Skeletal muscle tissue (tissue), 3 donors: ENCODE measurements at regions not wholly inside any gene's neighbourhood (a gene's known extent, or its start where the extent isn't known, plus 50 kb on each side); places are given as distances from the start of the nearest gene placed in this dataset.

Experiments
- H3K27ac ChIP-seq: one replicate; pipeline ENCODE4 v1.7.0; 2013; ENCODE audit warnings: mild to moderate bottlenecking, low read depth, low read length, inconsistent platforms
- H3K27me3 ChIP-seq, 3 donors: one replicate each; pipeline ENCODE4 v1.7.0; 2013; ENCODE audit warnings: low read length in 3 of 3; ENCODE audit not compliant: control insufficient read depth in 3 of 3, insufficient read depth in 3 of 3
- H3K36me3 ChIP-seq, 3 donors: one replicate each; pipeline ENCODE4 v1.7.0; 2013; ENCODE audit warnings: low read length in 3 of 3; ENCODE audit not compliant: control insufficient read depth in 3 of 3, insufficient read depth in 3 of 3
- H3K4me1 ChIP-seq, 3 donors: one replicate each; pipeline ENCODE4 v1.7.0; 2013; ENCODE audit warnings: low read length in 3 of 3, mild to moderate bottlenecking in 3 of 3; ENCODE audit not compliant: control insufficient read depth in 3 of 3, insufficient read depth in 3 of 3
- H3K4me3 ChIP-seq, 3 donors: one replicate each; pipeline ENCODE4 v1.7.0; 2013; ENCODE audit warnings: low read length in 3 of 3
- H3K9ac ChIP-seq, 3 donors: one replicate each; pipeline ENCODE4 v1.7.0; 2013; ENCODE audit warnings: low read length in 3 of 3, mild to moderate bottlenecking in 3 of 3, moderate library complexity in 2 of 3, low read depth in 1 of 3
- H3K9me3 ChIP-seq, 3 donors: one replicate each; pipeline ENCODE4 v1.7.0; 2013; ENCODE audit warnings: low read length in 3 of 3; ENCODE audit not compliant: control insufficient read depth in 3 of 3
- donor health status: Osteomylitis.

- Histone ChIP-seq H3K9me3 (no peaks in the 10 kb centered on the region), H3K4me3 (no peak overlapping the region), H3K9ac (no peak overlapping the region), H3K4me1 (peaks cover 0 to 2% (median 0%) of the 10 kb centered on the region in 3 donors), H3K27ac (no peak overlapping the region), H3K27me3 (no peaks in the 10 kb centered on the region), H3K36me3 (no peaks in the 10 kb centered on the region)
Measured at GRCh38 chr4:145333786-145334185, 147.9 kb upstream of the SMAD1 start.

DNA sequence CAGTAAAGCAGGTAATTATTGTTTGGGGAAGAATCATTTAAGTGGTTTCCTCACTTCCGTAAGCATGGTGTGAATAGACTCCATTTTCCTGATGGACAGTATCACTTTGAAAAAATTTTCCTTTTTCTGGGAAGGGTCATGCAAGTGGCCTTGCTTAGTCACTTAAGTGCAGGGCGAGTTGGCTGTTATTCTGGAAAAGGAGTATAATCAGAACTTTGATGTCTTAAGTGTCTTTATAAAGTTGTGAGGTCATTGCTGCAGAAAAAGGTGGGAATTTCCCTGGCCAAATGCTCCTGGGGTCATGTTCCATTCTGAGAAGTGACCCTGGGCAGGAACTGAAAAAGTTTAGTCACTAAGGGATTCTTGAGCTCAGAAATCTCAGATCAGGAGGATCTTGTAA is 146.1 kb upstream of the OTUD4 start:
- Histone ChIP-seq H3K9ac (no peak overlapping the region), H3K9me3 (no peaks in the 10 kb centered on the region), H3K4me1 (no peaks in the 10 kb centered on the region), H3K4me3 (no peak overlapping the region), H3K27me3 (no peaks in the 10 kb centered on the region), H3K27ac (no peak overlapping the region), H3K36me3 (no peaks in the 10 kb centered on the region)

- H3K4me1 ChIP-seq, result no peaks in the 10 kb centered on the region
- no peaks in the 10 kb centered on the region for H3K9me3 ChIP-seq
- H3K27me3 ChIP-seq, result no peaks in the 10 kb centered on the region
- no peak overlapping the region for H3K27ac ChIP-seq
- H3K9ac ChIP-seq, result no peak overlapping the region
- no peak overlapping the region for H3K4me3 ChIP-seq
- no peaks in the 10 kb centered on the region for H3K36me3 ChIP-seq
Measured at GRCh38 chr4:145324161-145324560, 143.8 kb upstream of the OTUD4 start.

- Histone ChIP-seq H3K9ac (no peak overlapping the region), H3K4me1 (no peaks in the 10 kb centered on the region), H3K27ac (no peak overlapping the region), H3K36me3 (no peaks in the 10 kb centered on the region), H3K27me3 (no peaks in the 10 kb centered on the region), H3K9me3 (no peaks in the 10 kb centered on the region), H3K4me3 (no peak overlapping the region)
Measured at GRCh38 chr4:145320294-145320693, 139.9 kb upstream of the OTUD4 start.

DNA sequence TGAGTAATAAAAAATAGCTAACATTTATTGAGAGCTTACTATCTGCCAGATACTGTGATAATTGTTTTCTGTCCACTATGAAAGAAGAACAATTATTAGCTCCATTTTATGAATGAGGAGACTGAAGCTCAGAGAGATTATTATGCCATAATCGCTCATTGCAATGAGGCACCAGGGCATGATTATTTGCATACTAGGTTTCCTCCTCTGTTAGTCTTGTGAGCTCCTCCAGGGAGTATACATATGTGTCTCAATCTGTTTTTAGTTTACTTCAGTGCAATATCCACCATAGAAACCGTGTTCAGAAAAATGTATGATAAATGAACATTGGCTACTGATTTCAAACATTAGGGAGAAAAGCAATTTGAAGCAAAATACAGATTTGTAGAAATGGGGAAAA is 139.4 kb upstream of the OTUD4 start:
- Histone ChIP-seq H3K27me3 (no peaks in the 10 kb centered on the region), H3K27ac (no peak overlapping the region), H3K4me3 (no peak overlapping the region), H3K36me3 (no peaks in the 10 kb centered on the region), H3K9ac (no peak overlapping the region), H3K4me1 (no peaks in the 10 kb centered on the region), H3K9me3 (no peaks in the 10 kb centered on the region)

GRCh38 chr4:145316897-145317574 is 136.6 kb upstream of the OTUD4 start:
- Histone ChIP-seq H3K9me3 (no peaks in the 10 kb centered on the region), H3K4me3 (no peak overlapping the region), H3K27me3 (no peaks in the 10 kb centered on the region), H3K4me1 (no peaks in the 10 kb centered on the region), H3K36me3 (no peaks in the 10 kb centered on the region), H3K9ac (no peak overlapping the region), H3K27ac (no peak overlapping the region)

- H3K9me3 ChIP-seq, result no peaks in the 10 kb centered on the region
Measured at GRCh38 chr4:145315811-145316225, 135.4 kb upstream of the OTUD4 start.

DNA sequence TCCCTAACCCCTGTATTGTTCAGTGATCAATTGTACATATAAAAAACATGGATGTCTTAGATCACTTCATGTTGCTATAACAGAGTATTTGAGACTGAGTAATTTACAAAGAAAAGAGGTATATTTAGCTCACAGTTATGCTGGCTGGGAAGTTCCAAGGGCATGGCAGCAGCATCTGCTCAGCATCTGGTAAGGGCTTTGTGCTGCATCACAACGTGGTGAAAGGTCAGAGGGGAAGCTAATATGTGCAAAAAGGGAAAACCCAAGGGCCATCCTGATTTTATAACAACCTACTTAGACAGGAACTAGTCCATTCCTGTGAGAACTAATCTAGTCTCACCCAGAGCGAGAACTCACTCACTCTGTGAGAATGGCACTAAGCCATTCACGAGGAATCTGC is 128.2 kb upstream of the OTUD4 start:
- Histone ChIP-seq H3K27ac (no peak overlapping the region), H3K4me1 (no peaks in the 10 kb centered on the region), H3K4me3 (no peak overlapping the region), H3K27me3 (no peaks in the 10 kb centered on the region), H3K36me3 (no peaks in the 10 kb centered on the region), H3K9ac (no peak overlapping the region), H3K9me3 (no peaks in the 10 kb centered on the region)

More at GRCh38 chr4:145315811-145316225, 135.4 kb upstream of the OTUD4 start:
- no peaks in the 10 kb centered on the region for H3K36me3 ChIP-seq
- H3K4me3 ChIP-seq, result no peak overlapping the region
- H3K27me3 ChIP-seq, result no peaks in the 10 kb centered on the region
- no peak overlapping the region for H3K27ac ChIP-seq
- H3K4me1 ChIP-seq, result no peaks in the 10 kb centered on the region
- H3K9ac ChIP-seq, result no peak overlapping the region

DNA sequence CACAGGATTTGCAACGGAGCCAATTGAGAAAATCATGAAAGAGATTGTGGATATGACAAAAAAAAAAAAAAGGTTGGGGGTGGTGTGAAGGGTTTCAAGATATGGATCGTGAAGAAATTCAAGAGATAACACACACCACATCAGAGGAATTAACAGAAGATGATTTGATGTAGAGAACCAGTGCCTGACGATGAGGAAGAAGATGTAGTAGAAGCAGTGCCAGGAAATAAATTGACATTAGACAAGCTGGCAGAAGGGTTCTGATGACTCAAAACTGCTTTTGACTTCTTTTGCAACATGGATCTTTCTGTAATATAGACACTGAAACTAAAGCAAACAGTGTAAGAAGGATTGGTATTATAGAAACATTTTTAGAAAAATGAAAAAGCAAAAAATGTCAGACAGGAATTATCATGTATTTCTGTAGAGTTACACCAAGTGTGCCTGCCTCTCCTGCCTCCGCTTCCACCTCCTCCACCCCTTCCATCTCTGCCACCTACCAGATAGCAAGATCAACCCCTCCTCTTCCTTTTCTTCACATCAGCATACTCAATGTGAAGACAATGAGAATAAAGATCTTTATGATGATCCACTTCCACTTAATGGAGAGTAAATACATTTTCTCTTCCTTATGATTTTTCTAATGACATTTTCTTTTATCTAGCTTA is 127.5 kb upstream of the OTUD4 start:
- Histone ChIP-seq H3K27me3 (no peaks in the 10 kb centered on the region), H3K9me3 (no peaks in the 10 kb centered on the region), H3K27ac (no peak overlapping the region), H3K36me3 (no peaks in the 10 kb centered on the region), H3K9ac (no peak overlapping the region), H3K4me1 (no peaks in the 10 kb centered on the region), H3K4me3 (no peak overlapping the region)

DNA sequence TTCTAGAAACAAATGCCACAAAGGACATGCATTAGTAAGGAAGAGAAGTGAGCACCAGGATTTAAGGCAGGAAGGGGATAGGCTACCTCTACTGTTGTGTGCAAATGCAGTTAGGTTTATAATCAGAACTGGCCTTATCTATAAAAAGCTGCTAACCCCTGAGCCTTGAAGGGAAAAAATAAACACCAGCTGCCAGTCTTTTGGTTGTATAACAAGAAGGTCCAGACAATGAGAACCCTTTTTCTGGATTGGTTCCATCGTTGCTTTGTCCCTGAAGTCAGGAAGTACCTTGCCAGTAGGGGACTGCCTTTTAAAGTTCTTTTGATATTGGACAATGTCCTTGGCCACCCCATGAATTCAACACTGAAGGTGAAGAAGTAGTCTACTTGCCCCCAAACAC is 126.7 kb upstream of the OTUD4 start:
- Histone ChIP-seq H3K4me3 (no peak overlapping the region), H3K9ac (no peak overlapping the region), H3K27ac (no peak overlapping the region), H3K36me3 (no peaks in the 10 kb centered on the region), H3K4me1 (no peaks in the 10 kb centered on the region), H3K9me3 (no peaks in the 10 kb centered on the region), H3K27me3 (no peaks in the 10 kb centered on the region)
